ENCODE measurements at regions not wholly inside any gene's neighbourhood (a gene's known extent, or its start where the extent isn't known, plus 50 kb on each side); places are given as distances from the start of the nearest gene placed in this dataset.

- TF ChIP-seq SIN3A (IDR thresholded peaks at IDR 0.05; ENCODE audit: borderline replicate concordance, insufficient read depth, low read length): no peak
- no peak for TF ChIP-seq TAF1 (IDR thresholded peaks at IDR 0.05; ENCODE audit: borderline replicate concordance, insufficient read depth, low read length)
- no peak for TF ChIP-seq REST (IDR thresholded peaks at IDR 0.05; ENCODE audit: insufficient read depth in 1 of 2, low read depth in 2 of 2, low read length in 2 of 2)
Measured at GRCh38 chr2:8475349-8476031, 206.4 kb upstream of the ID2 start.
